A549 (cell line): ENCODE measurements at regions not wholly inside any gene's neighbourhood (a gene's known extent, or its start where the extent isn't known, plus 50 kb on each side); places are given as distances from the start of the nearest gene placed in this dataset.

ENCODE experiments used
- ATAC-seq, 2 experiments: fragments of 200-7000 bp in 1 of 2; fragments of >200 bp in 1 of 2; cut with Nextera tagmentation in 1 of 2; cut with Tn5 transposase in 1 of 2; 3 replicates each; pipeline versions ENCODE4 v1.8.0 to v1.9.1; 2018 to 2020; ENCODE audit warnings: mild to moderate bottlenecking in 1 of 2, moderate library complexity in 1 of 2
- CTCF ChIA-PET: fragments of 300-600 bp; sonication (Branson Sonifier 250); formaldehyde crosslinking; extraction: SDS; loops from one replicate; lab custom pipeline; 2021; ENCODE audit warnings: antibody characterized with exemption, inconsistent platforms; lab: Yijun Ruan, JAX
- POLR2A ChIA-PET: fragments of 350-600 bp; formaldehyde crosslinking; extraction: SDS; loops from one replicate; lab custom pipeline; 2021; ENCODE audit warnings: antibody characterized with exemption, inconsistent platforms; lab: Yijun Ruan, JAX
- DNase-seq, 2 experiments: peaks; one replicate each; pipeline versions ENCODE4 v3.0.0 to v3.0.0-alpha.2; 2011 to 2016; ENCODE audit warnings: low read depth in 1 of 2, low spot score in 1 of 2
- FAIRE-seq: peaks from 2 replicates; lab custom pipeline; 2011; peaks lifted over from hg19 to GRCh38; lab: Jason Lieb, UNC
- H3K27ac ChIP-seq, 2 experiments: fragments of >200 bp; sonication (Bioruptor Twin); formaldehyde crosslinking; 3 replicates each; pipeline ENCODE4 v1.5.1; 2016 to 2017
- H3K4me1 ChIP-seq: fragments of >200 bp; sonication (Bioruptor Twin); formaldehyde crosslinking; 3 replicates; pipeline ENCODE4 v1.6.1; 2016
- H3K4me2 ChIP-seq: fragments of >200 bp; sonication (Bioruptor Twin); formaldehyde crosslinking; 3 replicates; pipeline ENCODE4 v1.6.1; 2016
- H3K4me3 ChIP-seq: fragments of >200 bp; sonication (Bioruptor Twin); formaldehyde crosslinking; 3 replicates; pipeline ENCODE4 v1.5.1; 2016
- H3K9me3 ChIP-seq: fragments of >200 bp; sonication (Bioruptor Twin); formaldehyde crosslinking; 3 replicates; pipeline ENCODE4 v1.6.1; 2016
- ATOH8 ChIP-seq: fragments of 250-450 bp; sonication (Bioruptor Pico); IDR thresholded peaks from 2 replicates; pipeline ENCODE4 v1.5.0; 2020; ENCODE audit warnings: low read depth, mild to moderate bottlenecking, moderate library complexity
- BCL3 ChIP-seq: fragments of >200 bp; sonication (Bioruptor Twin); formaldehyde crosslinking; IDR thresholded peaks from 3 replicates; pipeline ENCODE4 v1.6.1; 2016
- CBX2 ChIP-seq: fragments of 200-600 bp; sonication (generic); IDR thresholded peaks from 2 replicates; pipeline ENCODE4 v1.6.1; 2016; ENCODE audit warnings: low read depth, mild to moderate bottlenecking, borderline replicate concordance
- CEBPB ChIP-seq, 2 experiments: fragments of >200 bp in 1 of 2; sonication (Bioruptor Twin) in 1 of 2; formaldehyde crosslinking in 1 of 2; IDR thresholded peaks; 2 replicates each; pipeline ENCODE4 v1.6.1; 2012 to 2016
- CHD2 ChIP-seq: fragments of 150-350 bp; IDR thresholded peaks from 2 replicates; pipeline ENCODE4 v1.6.1; 2014; ENCODE audit warnings: low read length; ENCODE audit not compliant: partially characterized antibody
- CTCF ChIP-seq: fragments of >200 bp; sonication (Bioruptor Twin); formaldehyde crosslinking; IDR thresholded peaks from 3 replicates; pipeline ENCODE4 v1.5.1; 2016
- E2F6 ChIP-seq: IDR thresholded peaks from 2 replicates; pipeline ENCODE4 v1.6.1; 2012; ENCODE audit warnings: low read depth, borderline replicate concordance
- EHF ChIP-seq: fragments of 250-450 bp; sonication (Bioruptor Pico); IDR thresholded peaks from 2 replicates; pipeline ENCODE4 v1.5.0; 2020; ENCODE audit warnings: mild to moderate bottlenecking
- ELK1 ChIP-seq: fragments of 150-350 bp; IDR thresholded peaks from 2 replicates; pipeline ENCODE4 v1.6.1; 2014; ENCODE audit warnings: low read depth, mild to moderate bottlenecking, low read length
- HEYL ChIP-seq: fragments of 250-450 bp; sonication (Bioruptor Pico); IDR thresholded peaks from 2 replicates; pipeline ENCODE4 v1.8.0; 2021; ENCODE audit warnings: mild to moderate bottlenecking, moderate library complexity
- KDM1A ChIP-seq: fragments of 200-600 bp; sonication (generic); IDR thresholded peaks from 2 replicates; pipeline ENCODE4 v1.6.1; 2016; ENCODE audit warnings: low read depth, mild to moderate bottlenecking
- PHF8 ChIP-seq: fragments of 200-600 bp; sonication (generic); IDR thresholded peaks from 2 replicates; pipeline ENCODE4 v1.6.1; 2016; ENCODE audit warnings: low read depth, mild to moderate bottlenecking, antibody characterized with exemption, moderate library complexity, borderline replicate concordance
- RAD21 ChIP-seq, 2 experiments: fragments of >200 bp in 1 of 2; sonication (Bioruptor Twin) in 1 of 2; formaldehyde crosslinking in 1 of 2; IDR thresholded peaks in 1 of 2; conservative IDR thresholded peaks in 1 of 2; 2 replicates in 1 of 2; 3 replicates in 1 of 2; pipeline ENCODE4 v1.6.1; 2012 to 2018; ENCODE audit warnings: inconsistent platforms in 1 of 2
- RCOR1 ChIP-seq: fragments of 150-350 bp; IDR thresholded peaks from 2 replicates; pipeline ENCODE4 v1.6.1; 2014; ENCODE audit warnings: antibody characterized with exemption, low read length, low read depth
- REST ChIP-seq: fragments of 200-600 bp; sonication (generic); IDR thresholded peaks from 2 replicates; pipeline ENCODE4 v1.6.1; 2016; ENCODE audit warnings: antibody characterized with exemption, mild to moderate bottlenecking, moderate library complexity
- RFX5 ChIP-seq: fragments of 450-650 bp; IDR thresholded peaks from 2 replicates; pipeline ENCODE4 v1.7.1; 2014; ENCODE audit warnings: antibody characterized with exemption, mild to moderate bottlenecking, moderate library complexity
- TFCP2L1 ChIP-seq: fragments of 250-450 bp; sonication (Bioruptor Pico); IDR thresholded peaks from 2 replicates; pipeline ENCODE4 v1.5.0; 2021; ENCODE audit warnings: mild to moderate bottlenecking
- ZFP36 ChIP-seq: fragments of 450-650 bp; IDR thresholded peaks from 2 replicates; pipeline ENCODE4 v1.6.1; 2014; ENCODE audit warnings: borderline replicate concordance; ENCODE audit not compliant: partially characterized antibody
- ZNF302 ChIP-seq: fragments of 250-450 bp; sonication (Bioruptor Pico); IDR thresholded peaks from 2 replicates; pipeline ENCODE4 v1.9.0; 2021; ENCODE audit warnings: inconsistent platforms, mild to moderate bottlenecking, moderate library complexity
- WGBS: methylation state at CpG from one replicate; pipeline ENCODE4 v1.1.6; 2017; ENCODE audit errors: missing lambda C conversion rate; 5-methylcytosine and 5-hydroxymethylcytosine counted together

GRCh38 chr12:16482726-16483125 is 123.2 kb downstream of the LMO3 start:
- Histone ChIP-seq H3K4me2 (no peak overlapping the region), H3K4me3 (no peak overlapping the region), H3K27ac (no peak overlapping the region), H3K4me1 (no peaks in the 10 kb centered on the region)
- ChIA-PET CTCF (interaction anchor here (0.5 to 1.0 kb wide), 3 partner anchors 21 to 1159 kb away, joined by 3 read pairs; no protein-coding TSS in a partner anchor), POLR2A (no interaction called here)
- no peak for DNase-seq
- WGBS = 90% methylated on average over 4 of the region's 4 CpGs
- no peak for TF ChIP-seq ZFP36
- no peak for TF ChIP-seq EHF
- no peak for TF ChIP-seq ELK1
- no peak for TF ChIP-seq E2F6
- TF ChIP-seq KDM1A = no peak
- TF ChIP-seq BCL3 = no peak
- TF ChIP-seq ATOH8 (CRISPR knock-in tag) = no peak
- TF ChIP-seq CTCF = no peak
- no peak for TF ChIP-seq RAD21 (conservative IDR thresholded peaks at IDR 0.05 in 1 of 2, IDR thresholded peaks at IDR 0.05 in 1 of 2)
- TF ChIP-seq CBX2 = no peak
- TF ChIP-seq RFX5 = no peak
- no peak for TF ChIP-seq CHD2
- TF ChIP-seq HEYL (CRISPR knock-in tag) = no peak
- no peak for TF ChIP-seq PHF8
- TF ChIP-seq ZNF302 (CRISPR knock-in tag) = no peak
- no peak for TF ChIP-seq CEBPB (IDR thresholded peaks at IDR 0.05)
- TF ChIP-seq REST = no peak
- no peak for TF ChIP-seq RCOR1
- TF ChIP-seq TFCP2L1 = no peak
- TF ChIP-seq, all 56 proteins: peak for 0
- peaks cover 18% of the 10 kb centered on the region for H3K9me3 ChIP-seq
- no peak for ATAC-seq
- no peak for FAIRE-seq
